ENCODE measurements at regions not wholly inside any gene's neighbourhood (a gene's known extent, or its start where the extent isn't known, plus 50 kb on each side); places are given as distances from the start of the nearest gene placed in this dataset.

DNA sequence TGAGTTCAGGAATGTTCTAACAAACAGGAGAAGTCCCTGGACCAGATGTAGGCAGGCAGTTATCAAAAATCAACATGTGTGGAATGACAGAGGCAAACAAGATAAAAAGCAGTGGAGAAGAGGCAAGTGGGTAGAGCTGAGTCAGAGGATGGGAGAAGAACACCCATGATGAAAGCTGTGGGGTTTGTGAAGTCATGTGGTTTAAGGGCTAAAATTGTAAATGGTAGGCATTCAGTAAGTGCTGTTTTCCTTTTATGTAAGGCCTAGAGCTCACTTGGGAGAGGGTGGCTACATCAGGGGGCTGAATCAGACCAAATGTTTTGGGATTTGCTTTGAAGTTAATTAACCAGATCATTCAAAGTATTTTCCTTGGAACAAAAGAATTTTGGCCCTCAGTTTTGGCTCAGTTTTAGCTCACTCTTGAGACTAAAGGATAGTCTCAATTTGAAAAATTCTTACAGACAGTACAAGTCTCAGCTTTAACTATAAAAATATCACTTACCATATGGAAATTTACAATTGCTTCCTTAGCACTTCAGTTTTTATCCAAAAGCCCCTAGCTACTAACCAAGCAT lies 114.5 kb upstream of the PCDH7 start:
- no peak for DNase-seq

DNA sequence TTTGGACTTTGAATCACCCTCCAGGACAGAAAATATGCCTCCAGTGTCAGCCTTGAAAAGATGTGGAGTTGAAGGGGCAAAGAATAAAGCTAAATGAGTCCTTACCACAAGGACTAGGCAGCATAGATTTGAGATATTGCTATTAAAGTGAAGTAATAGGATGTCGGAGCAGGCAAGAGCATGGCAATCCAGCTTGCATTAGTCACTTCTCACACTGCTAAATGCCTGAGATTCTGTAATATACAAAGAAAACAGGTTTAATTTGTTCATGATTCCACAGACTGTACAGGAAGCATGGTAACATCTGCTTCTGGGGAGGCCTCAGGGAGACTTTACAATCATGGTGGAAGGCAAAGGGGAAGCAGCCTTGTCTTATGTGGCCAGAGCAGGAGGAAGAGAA lies 109.8 kb upstream of the PCDH7 start:
- no peak for DNase-seq

DNA sequence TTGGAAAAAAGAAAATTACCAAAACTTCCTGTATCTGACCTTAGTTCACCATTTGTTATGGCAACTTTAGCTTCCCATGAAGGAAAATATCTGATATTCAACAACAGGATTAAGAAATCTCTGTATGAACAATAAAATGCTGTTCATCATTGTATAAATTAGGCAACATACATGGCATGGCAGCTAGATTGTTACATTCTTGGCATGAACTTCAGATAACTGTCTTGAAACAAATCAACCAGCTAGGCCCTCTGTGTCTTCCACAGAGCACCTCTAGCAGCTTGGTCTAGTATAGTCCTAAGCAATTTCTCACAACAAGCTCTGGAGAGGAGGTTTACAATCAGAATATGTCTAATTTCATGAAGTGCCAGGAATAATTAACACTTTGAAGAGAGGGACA lies 105.4 kb upstream of the PCDH7 start:
- no peak for DNase-seq

GRCh38 chr4:30616942-30617646 lies 103.1 kb upstream of the PCDH7 start:
- no peak for DNase-seq

DNA sequence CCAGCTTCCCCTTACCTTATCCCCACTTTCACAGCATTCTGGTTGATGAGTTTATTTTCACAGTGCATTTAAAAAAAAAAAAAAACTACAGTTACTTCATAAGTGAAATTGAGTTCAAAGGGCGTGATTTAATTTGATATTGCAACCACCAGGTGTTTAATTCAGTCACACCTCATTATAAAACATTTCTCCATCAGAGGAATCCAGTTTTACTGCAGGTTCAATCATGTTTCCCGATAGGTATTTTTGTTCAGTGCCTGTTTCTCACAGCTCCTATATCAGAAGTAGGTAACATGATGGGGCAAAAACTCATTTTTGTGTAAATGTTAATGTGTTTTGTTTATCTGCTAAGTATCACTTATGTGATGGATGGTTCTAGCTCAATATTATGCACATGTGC lies 102.3 kb upstream of the PCDH7 start:
- no peak for DNase-seq

- no peak for DNase-seq
Measured at GRCh38 chr4:30619679-30620078, 100.5 kb upstream of the PCDH7 start.

DNA sequence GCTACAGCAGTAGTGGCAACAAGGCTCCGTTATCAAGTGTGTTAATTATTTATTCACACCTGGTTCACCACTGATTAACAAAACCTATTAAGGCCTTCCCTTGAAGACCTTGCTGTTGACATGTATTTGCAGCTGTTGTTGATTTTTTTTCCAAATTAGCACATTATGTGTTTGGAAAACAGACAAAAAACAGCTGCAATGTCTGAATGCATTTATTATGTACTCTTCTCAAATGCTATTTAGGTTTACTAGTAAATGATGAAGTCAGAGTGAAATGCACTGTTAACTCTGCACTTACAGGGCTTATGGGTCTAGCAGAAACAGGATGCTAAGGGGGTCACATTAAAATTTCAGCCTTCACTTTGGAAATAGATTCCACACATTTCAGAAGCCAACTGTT lies 99.5 kb upstream of the PCDH7 start:
- no peak for DNase-seq

- no peak for DNase-seq
Measured at GRCh38 chr4:30630431-30630830, 89.7 kb upstream of the PCDH7 start.

DNA sequence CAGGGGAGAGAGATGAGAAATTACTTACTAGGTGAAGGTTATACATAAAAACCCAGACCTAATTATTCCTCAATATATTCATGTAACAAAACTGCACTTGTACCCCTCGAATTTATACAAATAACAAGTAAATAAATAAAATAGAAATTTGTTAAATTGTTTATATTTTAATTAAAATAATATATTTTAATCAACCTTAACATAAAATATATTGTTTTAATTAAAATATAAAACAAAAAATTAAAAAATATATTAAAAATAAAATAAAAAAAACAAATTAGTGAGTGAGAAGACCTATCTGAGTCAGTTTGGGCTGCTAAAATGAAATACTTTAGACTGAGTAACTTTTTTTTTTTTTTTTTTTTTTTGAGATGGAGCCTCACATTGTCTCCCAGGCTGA lies 87.4 kb upstream of the PCDH7 start:
- no peak for DNase-seq

- DNase-seq = no peak
Measured at GRCh38 chr4:30641345-30641744, 78.8 kb upstream of the PCDH7 start.

DNA sequence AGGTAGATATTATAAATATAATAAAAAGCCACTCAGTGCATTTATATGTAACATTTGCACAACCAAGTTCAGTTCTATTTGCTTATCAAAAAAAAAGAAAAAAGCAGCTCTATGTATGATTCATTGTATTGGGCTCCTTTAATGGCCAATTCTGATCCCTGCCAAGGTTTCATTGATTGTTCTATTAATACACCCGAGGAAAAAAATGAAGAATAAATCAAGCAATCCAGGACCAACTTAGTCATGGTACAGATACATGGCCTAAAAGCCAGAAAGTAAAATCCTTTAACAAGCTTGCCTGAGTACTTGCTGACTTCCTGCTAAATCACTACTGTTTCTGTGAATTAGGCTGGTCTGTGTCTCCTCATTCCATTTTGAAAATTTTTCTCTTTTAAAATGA lies 77.6 kb upstream of the PCDH7 start:
- no peak for DNase-seq

- no peak for DNase-seq
Measured at GRCh38 chr4:30653291-30653690, 66.9 kb upstream of the PCDH7 start.

GRCh38 chr4:30656828-30657227 lies 63.3 kb upstream of the PCDH7 start:
- DNase-seq = no peak

DNA sequence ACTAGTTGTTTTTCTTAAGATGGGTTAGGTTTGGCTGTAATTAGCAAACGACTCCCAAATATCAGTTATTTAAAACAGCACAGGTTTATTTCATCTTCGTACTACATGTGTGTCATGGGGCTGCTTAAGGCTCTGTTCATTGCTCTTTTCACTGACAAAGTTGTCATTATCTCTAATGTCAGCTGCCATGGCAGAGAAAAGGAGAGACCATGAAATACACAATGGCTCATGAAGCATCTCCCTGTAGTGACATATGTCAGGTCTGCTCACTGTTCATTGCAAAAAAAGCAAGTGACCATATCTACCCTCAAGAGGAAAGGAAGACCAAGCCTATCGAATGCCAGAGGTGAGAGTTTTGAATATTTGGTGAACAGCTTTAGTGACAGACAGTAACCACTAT lies 52.2 kb upstream of the PCDH7 start:
- no peak for DNase-seq

GRCh38 chr4:30670206-30670605 lies 50.0 kb upstream of the PCDH7 start:
- no peak for DNase-seq
